ENCODE measurements at regions not wholly inside any gene's neighbourhood (a gene's known extent, or its start where the extent isn't known, plus 50 kb on each side); places are given as distances from the start of the nearest gene placed in this dataset.
"Not testable (repeated sequence)": the region's sequence is repeated elsewhere in the genome, so short reads cannot be mapped to it uniquely, and the experiment has no call there.

GRCh38 chr4:115969756-115970155 is 856.3 kb upstream of the NDST4 start:
- no peak for DNase-seq (ENCODE audit: low read depth in 1 of 2, low spot score in 1 of 2)
- TF ChIP-seq CTCF (IDR thresholded peaks at IDR 0.05; ENCODE audit: low read depth, low read length): no peak
- Histone ChIP-seq H3K36me3 (no peaks in the 10 kb centered on the region), H3K4me1 (ENCODE audit: low read depth) (peaks cover 3% of the 10 kb centered on the region), H3K27me3 (no peaks in the 10 kb centered on the region), H3K27ac (no peak overlapping the region), H3K4me3 (no peak overlapping the region), H3K9me3 (ENCODE audit: low read depth) (no peaks in the 10 kb centered on the region)

GRCh38 chr4:115965588-115965987 is 852.2 kb upstream of the NDST4 start:
- no peaks in the 10 kb centered on the region for H3K36me3 ChIP-seq
- DNase-seq (ENCODE audit: low read depth in 1 of 2, low spot score in 1 of 2): no peak
- no peaks in the 10 kb centered on the region for H3K4me1 ChIP-seq (ENCODE audit: low read depth)
- H3K4me3 ChIP-seq: no peak overlapping the region
- no peak for TF ChIP-seq CTCF (IDR thresholded peaks at IDR 0.05; ENCODE audit: low read depth, low read length)
- no peaks in the 10 kb centered on the region for H3K9me3 ChIP-seq (ENCODE audit: low read depth)
- no peak overlapping the region for H3K27ac ChIP-seq
- H3K27me3 ChIP-seq: no peaks in the 10 kb centered on the region

GRCh38 chr4:115956054-115956796 is 842.8 kb upstream of the NDST4 start:
- H3K27ac ChIP-seq; H3K36me3 ChIP-seq; H3K4me3 ChIP-seq; H3K4me1 ChIP-seq (ENCODE audit: low read depth); H3K27me3 ChIP-seq; H3K9me3 ChIP-seq (ENCODE audit: low read depth); DNase-seq (ENCODE audit: low read depth in 1 of 2, low spot score in 1 of 2): not testable (repeated sequence)

- Histone ChIP-seq H3K4me3 (no peak overlapping the region), H3K4me1 (ENCODE audit: low read depth) (no peaks in the 10 kb centered on the region), H3K9me3 (ENCODE audit: low read depth) (no peaks in the 10 kb centered on the region), H3K36me3 (no peaks in the 10 kb centered on the region), H3K27ac (no peak overlapping the region), H3K27me3 (no peaks in the 10 kb centered on the region)
- no peak for DNase-seq (ENCODE audit: low read depth in 1 of 2, low spot score in 1 of 2)
- no peak for TF ChIP-seq CTCF (IDR thresholded peaks at IDR 0.05; ENCODE audit: low read depth, low read length)
Observed at GRCh38 chr4:115950806-115951205, 837.4 kb upstream of the NDST4 start.

GRCh38 chr4:115949974-115950743 is 836.7 kb upstream of the NDST4 start:
- not testable (repeated sequence) for H3K4me3 ChIP-seq; H3K27me3 ChIP-seq; DNase-seq (ENCODE audit: low read depth in 1 of 2, low spot score in 1 of 2); H3K36me3 ChIP-seq; H3K4me1 ChIP-seq (ENCODE audit: low read depth); H3K27ac ChIP-seq; H3K9me3 ChIP-seq (ENCODE audit: low read depth)

- TF ChIP-seq CTCF (IDR thresholded peaks at IDR 0.05; ENCODE audit: low read depth, low read length): no peak
Observed at GRCh38 chr4:115945026-115945425, 831.6 kb upstream of the NDST4 start.

More at GRCh38 chr4:115945026-115945425, 831.6 kb upstream of the NDST4 start:
- H3K4me1 ChIP-seq (ENCODE audit: low read depth): no peaks in the 10 kb centered on the region
- no peaks in the 10 kb centered on the region for H3K27me3 ChIP-seq
- no peaks in the 10 kb centered on the region for H3K9me3 ChIP-seq (ENCODE audit: low read depth)
- no peak overlapping the region for H3K4me3 ChIP-seq
- no peak for DNase-seq (ENCODE audit: low read depth in 1 of 2, low spot score in 1 of 2)
- no peaks in the 10 kb centered on the region for H3K36me3 ChIP-seq
- no peak overlapping the region for H3K27ac ChIP-seq
